ENCODE measurements at regions not wholly inside any gene's neighbourhood (a gene's known extent, or its start where the extent isn't known, plus 50 kb on each side); places are given as distances from the start of the nearest gene placed in this dataset.

DNA sequence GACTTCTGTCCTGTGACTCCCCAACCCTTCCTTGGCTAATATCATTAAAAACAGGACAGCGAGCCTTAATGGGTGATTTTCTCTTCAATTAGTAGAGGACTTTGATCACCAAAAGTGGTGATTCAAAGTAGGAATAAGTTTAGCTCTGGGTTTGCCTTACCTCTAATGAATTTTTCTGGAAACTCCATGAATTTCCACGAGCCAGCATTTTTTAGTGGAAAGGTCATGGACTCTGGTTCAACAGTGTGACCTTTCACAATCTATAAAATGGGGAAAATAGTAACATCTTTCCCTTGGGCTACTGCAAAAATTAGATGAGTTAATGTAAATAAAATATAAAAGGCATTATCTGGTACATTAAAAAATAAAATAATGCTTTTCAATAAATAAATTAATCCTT, 417.8 kb upstream of the NR2F2 start:
- Mint-ChIP-seq H3K27me3 (peaks cover 14% of the 10 kb centered on the region), H3K27ac (no peak overlapping the region), H3K4me3 (no peak overlapping the region), H3K36me3 (no peaks in the 10 kb centered on the region), H3K9me3 (no peaks in the 10 kb centered on the region), H3K4me1 (no peaks in the 10 kb centered on the region)
- no peak for DNase-seq

GRCh38 chr15:95916568-95916967, 413.9 kb upstream of the NR2F2 start:
- H3K27me3 Mint-ChIP-seq = peaks cover 8% of the 10 kb centered on the region
- H3K9me3 Mint-ChIP-seq = no peaks in the 10 kb centered on the region
- no peak for DNase-seq
- H3K36me3 Mint-ChIP-seq = no peaks in the 10 kb centered on the region
- no peaks in the 10 kb centered on the region for H3K4me1 Mint-ChIP-seq
- no peak overlapping the region for H3K4me3 Mint-ChIP-seq
- H3K27ac Mint-ChIP-seq = no peak overlapping the region

DNA sequence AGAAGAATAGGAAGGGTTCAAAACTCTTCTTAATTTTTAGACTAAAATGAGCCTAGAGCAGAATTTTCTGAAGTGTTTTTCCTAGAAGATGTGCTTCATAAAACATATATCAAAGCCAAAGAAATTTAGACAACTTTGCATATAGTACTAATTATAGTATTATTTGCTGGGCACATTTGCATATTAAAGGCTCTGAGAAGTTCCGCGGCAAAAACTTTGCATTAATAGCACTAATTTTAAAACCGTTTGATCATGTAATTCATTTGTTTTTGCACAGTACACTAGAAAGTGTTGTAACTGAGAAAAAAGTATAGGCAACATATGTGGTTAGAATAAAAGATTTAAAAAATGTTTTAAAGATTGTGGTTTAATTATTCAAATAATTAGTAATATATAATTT, 412.0 kb upstream of the NR2F2 start:
- Mint-ChIP-seq H3K4me1 (no peaks in the 10 kb centered on the region), H3K4me3 (no peak overlapping the region), H3K27ac (no peak overlapping the region), H3K9me3 (no peaks in the 10 kb centered on the region), H3K27me3 (peaks cover 8% of the 10 kb centered on the region), H3K36me3 (no peaks in the 10 kb centered on the region)
- DNase-seq = no peak

DNA sequence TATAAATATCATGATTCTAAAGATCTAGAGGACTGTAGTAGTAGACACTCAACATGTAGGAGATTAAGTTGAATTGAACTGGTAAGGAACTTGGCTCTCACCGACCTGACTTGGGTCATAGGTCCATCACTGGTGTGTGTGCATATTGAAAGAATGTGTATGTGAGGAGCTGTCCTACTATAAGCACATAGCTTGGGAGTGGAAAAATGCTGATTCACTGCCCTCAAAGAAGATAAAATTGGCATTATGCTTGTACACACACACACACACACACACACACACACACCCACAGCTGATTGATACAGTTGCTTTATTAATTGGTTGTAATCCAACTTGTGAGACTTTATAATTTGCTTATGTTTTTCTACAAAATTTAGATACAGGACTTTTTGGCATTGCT, 411.0 kb upstream of the NR2F2 start:
- Mint-ChIP-seq H3K4me3 (no peak overlapping the region), H3K9me3 (no peaks in the 10 kb centered on the region), H3K27me3 (peaks cover 8% of the 10 kb centered on the region), H3K36me3 (no peaks in the 10 kb centered on the region), H3K27ac (no peak overlapping the region), H3K4me1 (no peaks in the 10 kb centered on the region)
- DNase-seq = no peak

DNA sequence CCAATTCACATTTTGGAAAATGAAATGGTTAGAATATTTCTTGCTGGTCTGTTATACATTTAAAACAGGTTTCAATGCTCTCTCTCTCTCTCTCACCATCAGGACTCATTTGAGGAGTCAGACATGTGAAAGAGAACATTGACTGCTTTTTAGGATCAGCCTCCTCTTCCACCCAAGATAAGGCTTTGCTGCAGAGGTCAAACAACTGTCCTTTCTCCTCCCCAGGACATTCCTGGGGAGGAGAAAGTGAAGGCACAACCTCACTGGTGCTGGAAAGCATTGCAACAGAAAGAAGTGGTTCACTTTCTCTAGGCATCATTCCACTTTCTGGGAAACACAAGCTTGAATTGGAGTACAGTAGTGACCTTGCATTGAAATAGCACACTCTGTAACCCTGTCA, 409.1 kb upstream of the NR2F2 start:
- no peaks in the 10 kb centered on the region for H3K4me1 Mint-ChIP-seq
- no peaks in the 10 kb centered on the region for H3K9me3 Mint-ChIP-seq
- no peaks in the 10 kb centered on the region for H3K36me3 Mint-ChIP-seq
- DNase-seq = no peak
- peaks cover 8% of the 10 kb centered on the region for H3K27me3 Mint-ChIP-seq
- H3K4me3 Mint-ChIP-seq = no peak overlapping the region
- no peak overlapping the region for H3K27ac Mint-ChIP-seq

DNA sequence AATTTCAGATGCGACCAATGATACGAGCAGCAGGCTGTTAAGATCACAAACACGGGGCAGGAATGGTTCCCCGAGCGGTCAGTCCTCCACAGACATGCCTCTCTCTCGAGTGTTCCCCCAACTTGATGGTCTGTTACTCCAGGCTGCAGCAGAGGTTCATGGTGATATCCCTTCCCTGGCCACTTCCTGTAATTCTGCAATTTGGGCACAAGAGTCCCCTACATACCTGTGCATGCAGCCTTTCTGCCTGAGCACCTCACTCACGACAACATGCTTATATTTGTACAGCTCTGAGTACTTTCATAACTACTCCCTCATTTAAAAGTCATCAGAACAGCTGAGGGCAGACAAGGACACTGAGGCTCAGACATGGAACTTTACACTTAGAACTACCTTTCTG, 408.1 kb upstream of the NR2F2 start:
- DNase-seq = no peak
- Mint-ChIP-seq H3K9me3 (no peaks in the 10 kb centered on the region), H3K4me3 (no peak overlapping the region), H3K27me3 (peaks cover 4% of the 10 kb centered on the region), H3K4me1 (no peaks in the 10 kb centered on the region), H3K36me3 (no peaks in the 10 kb centered on the region), H3K27ac (no peak overlapping the region)

DNA sequence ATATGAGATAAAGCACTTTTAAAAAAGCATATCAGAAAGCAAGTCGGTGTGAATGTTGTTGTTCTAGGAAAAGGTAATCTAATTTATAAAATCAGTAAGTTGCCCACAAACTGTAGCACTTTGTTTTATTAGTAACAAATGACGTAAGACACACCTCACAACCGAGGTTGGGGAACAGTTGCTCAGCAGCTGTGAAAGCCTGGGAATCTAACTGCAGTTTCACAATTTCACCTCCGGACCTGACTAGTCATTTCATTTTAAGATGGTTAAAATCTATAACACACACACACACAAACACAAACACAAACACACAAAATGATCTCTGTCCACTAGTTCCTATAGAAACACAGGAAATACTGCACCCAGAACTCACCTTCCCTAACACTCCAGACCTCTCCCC, 406.7 kb upstream of the NR2F2 start:
- Mint-ChIP-seq H3K27ac (no peak overlapping the region), H3K4me3 (no peak overlapping the region), H3K9me3 (no peaks in the 10 kb centered on the region), H3K36me3 (no peaks in the 10 kb centered on the region), H3K27me3 (no peaks in the 10 kb centered on the region), H3K4me1 (no peaks in the 10 kb centered on the region)
- no peak for DNase-seq

GRCh38 chr15:95928822-95929221, 401.7 kb upstream of the NR2F2 start:
- no peak for DNase-seq
- no peak overlapping the region for H3K27ac Mint-ChIP-seq
- no peak overlapping the region for H3K4me3 Mint-ChIP-seq
- H3K9me3 Mint-ChIP-seq = no peaks in the 10 kb centered on the region
- no peaks in the 10 kb centered on the region for H3K36me3 Mint-ChIP-seq
- no peaks in the 10 kb centered on the region for H3K27me3 Mint-ChIP-seq
- peaks cover 4% of the 10 kb centered on the region for H3K4me1 Mint-ChIP-seq

DNA sequence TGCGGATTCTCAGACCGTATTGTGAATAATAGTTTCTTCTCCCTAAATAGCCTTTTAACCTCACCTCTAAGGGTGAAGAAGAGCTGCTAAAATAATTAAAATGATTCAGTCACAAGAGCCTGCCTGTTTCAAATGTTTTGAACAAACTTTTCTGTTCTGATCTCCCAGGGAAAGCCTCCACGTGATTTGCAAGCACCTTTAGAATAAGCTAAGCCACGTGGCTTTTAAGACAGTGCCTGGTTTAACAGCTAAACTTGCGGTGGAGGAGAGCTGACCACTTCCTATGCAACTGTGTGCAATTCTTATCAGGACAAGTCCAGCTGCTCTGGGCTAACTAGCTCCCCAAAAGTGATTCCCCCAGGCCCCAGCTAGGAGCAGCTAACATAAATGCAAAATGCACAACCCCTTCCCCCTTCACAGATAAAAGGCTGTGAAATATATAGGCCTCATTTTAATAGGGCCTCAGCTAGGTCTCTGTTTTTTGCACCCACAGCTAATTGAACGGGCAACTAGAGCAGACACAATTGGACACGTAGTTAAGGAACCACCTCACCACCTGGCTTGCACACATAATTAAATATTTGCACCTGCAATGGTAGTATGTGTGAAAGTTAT, 401.2 kb upstream of the NR2F2 start:
- DNase-seq = peak; percentile 1
- no peaks in the 10 kb centered on the region for H3K27me3 Mint-ChIP-seq
- peaks cover 4% of the 10 kb centered on the region for H3K4me1 Mint-ChIP-seq
- no peak overlapping the region for H3K4me3 Mint-ChIP-seq
- H3K9me3 Mint-ChIP-seq = no peaks in the 10 kb centered on the region
- H3K27ac Mint-ChIP-seq = no peak overlapping the region
- no peaks in the 10 kb centered on the region for H3K36me3 Mint-ChIP-seq

- H3K36me3 Mint-ChIP-seq = no peaks in the 10 kb centered on the region
Measured at GRCh38 chr15:95930659-95931375, 399.7 kb upstream of the NR2F2 start.

DNA sequence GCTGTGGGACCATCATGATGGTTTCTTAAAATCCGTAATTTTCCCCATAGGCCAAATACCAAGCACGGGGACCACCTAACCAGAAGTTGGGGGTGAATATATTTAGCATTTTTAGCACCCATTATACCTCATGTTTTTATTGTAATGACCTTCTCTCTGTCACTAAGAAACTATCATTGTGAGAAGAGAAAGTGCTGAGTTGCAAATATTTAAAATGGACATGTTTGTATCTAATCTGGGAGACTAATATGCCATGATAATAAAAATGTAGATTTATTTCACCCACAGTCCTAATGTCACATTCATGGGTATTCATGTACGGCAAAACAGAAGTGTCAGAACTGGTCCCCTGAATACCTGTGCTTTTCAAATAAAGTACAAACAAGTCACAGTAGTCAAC, 398.9 kb upstream of the NR2F2 start:
- H3K36me3 Mint-ChIP-seq = no peaks in the 10 kb centered on the region
- no peaks in the 10 kb centered on the region for H3K27me3 Mint-ChIP-seq
- no peaks in the 10 kb centered on the region for H3K9me3 Mint-ChIP-seq
- no peak overlapping the region for H3K27ac Mint-ChIP-seq
- no peak for DNase-seq
- H3K4me1 Mint-ChIP-seq = peaks cover 4% of the 10 kb centered on the region
- no peak overlapping the region for H3K4me3 Mint-ChIP-seq

More at GRCh38 chr15:95930659-95931375, 399.7 kb upstream of the NR2F2 start:
- Mint-ChIP-seq H3K4me1 (peaks cover 4% of the 10 kb centered on the region), H3K27ac (no peak overlapping the region), H3K27me3 (no peaks in the 10 kb centered on the region), H3K4me3 (no peak overlapping the region), H3K9me3 (no peaks in the 10 kb centered on the region)
- no peak for DNase-seq

DNA sequence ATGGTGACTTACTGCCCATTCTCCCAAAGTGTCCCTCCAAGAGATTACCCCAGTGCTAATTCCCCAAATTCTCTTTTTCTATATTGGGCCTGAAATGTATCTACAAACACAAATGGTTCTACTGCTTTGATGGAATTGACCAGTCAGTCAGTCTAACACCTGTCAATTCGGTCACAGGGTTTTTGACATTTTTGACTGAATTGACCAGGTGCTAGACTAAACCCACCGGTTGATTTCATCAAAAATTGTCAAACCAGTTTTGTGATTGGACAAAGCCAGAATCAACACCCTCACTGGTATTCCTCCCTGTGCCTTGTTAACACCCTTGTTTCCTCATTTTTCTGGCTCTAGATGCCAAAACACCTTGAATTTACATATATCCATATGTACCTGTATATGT, 398.4 kb upstream of the NR2F2 start:
- peaks cover 4% of the 10 kb centered on the region for H3K4me1 Mint-ChIP-seq
- DNase-seq = no peak
- H3K27ac Mint-ChIP-seq = no peak overlapping the region
- H3K27me3 Mint-ChIP-seq = no peaks in the 10 kb centered on the region
- no peak overlapping the region for H3K4me3 Mint-ChIP-seq
- H3K36me3 Mint-ChIP-seq = no peaks in the 10 kb centered on the region
- H3K9me3 Mint-ChIP-seq = no peaks in the 10 kb centered on the region

GRCh38 chr15:95932676-95933075, 397.8 kb upstream of the NR2F2 start:
- H3K4me1 Mint-ChIP-seq = peaks cover 4% of the 10 kb centered on the region
- H3K9me3 Mint-ChIP-seq = no peaks in the 10 kb centered on the region
- no peak for DNase-seq
- H3K36me3 Mint-ChIP-seq = no peaks in the 10 kb centered on the region
- no peak overlapping the region for H3K27ac Mint-ChIP-seq
- no peak overlapping the region for H3K4me3 Mint-ChIP-seq
- H3K27me3 Mint-ChIP-seq = no peaks in the 10 kb centered on the region

DNA sequence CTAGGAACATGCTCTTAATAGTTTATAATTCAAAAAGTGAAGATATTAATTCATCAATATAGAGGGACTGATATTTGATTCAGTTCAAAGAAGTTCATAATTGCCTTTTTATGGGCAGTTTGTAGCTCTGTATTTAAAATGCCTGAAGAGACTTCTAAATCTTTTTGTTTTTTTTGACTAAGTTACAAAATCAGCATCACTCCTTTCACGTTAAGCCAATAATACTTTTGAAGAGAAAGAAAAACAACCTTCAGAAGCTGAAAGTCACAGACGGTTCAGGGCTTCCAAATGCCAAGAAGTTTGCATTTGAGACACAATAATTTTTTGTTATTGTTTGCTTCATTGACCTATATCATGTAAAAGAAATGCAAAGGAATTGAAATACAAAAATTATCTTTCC, 394.6 kb upstream of the NR2F2 start:
- no peak overlapping the region for H3K4me3 Mint-ChIP-seq
- no peak overlapping the region for H3K27ac Mint-ChIP-seq
- DNase-seq = no peak
- no peaks in the 10 kb centered on the region for H3K9me3 Mint-ChIP-seq
- no peaks in the 10 kb centered on the region for H3K27me3 Mint-ChIP-seq
- H3K4me1 Mint-ChIP-seq = no peaks in the 10 kb centered on the region
- no peaks in the 10 kb centered on the region for H3K36me3 Mint-ChIP-seq

DNA sequence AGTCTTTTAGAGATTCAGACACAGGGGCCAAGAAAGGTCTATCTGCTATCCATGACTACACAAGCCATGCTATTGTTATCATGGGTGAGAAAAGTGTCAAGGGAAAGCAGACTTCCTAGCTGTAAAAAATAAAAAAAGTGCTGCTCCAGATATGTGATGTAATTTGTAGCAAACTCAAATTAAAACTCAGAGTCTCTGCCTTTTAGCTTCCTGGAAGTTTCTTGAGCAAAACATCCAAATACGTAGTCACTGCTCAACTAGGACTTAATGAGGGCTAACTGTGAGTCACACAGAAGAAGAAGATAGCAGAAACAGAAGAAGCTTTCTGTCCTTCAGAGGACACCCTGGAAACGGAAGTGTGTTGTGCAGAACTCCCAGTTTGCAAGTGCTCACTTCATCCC, 393.4 kb upstream of the NR2F2 start:
- Mint-ChIP-seq H3K27me3 (no peaks in the 10 kb centered on the region), H3K4me1 (no peaks in the 10 kb centered on the region), H3K36me3 (no peaks in the 10 kb centered on the region), H3K9me3 (no peaks in the 10 kb centered on the region), H3K27ac (no peak overlapping the region), H3K4me3 (no peak overlapping the region)
- DNase-seq = no peak

DNA sequence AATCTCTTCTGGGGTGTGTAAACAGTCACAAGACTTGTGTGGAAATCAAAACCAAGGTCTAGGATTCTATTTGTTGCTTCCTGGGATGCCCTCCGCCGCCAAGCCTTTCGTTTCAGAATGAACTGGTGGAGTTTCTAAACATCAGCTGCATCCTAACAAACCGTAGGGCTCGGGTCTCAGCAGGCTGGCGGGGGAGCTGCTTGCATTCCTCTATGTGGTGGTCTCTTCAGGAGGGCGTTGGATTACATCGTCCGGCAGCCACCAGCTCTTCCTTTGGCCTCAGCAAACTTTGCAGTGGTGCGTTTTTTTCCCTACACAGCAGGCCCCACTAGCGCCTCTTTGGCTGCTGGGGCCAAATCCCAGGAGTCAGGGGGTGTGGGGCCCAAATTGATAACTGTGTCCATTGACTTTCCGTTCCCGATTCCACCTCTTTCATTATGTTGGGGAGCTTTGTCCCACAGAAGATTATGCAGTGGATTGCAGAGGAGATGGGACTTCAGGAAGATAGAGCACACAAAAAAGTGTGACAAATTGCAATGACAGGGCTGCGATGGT, 390.0 kb upstream of the NR2F2 start:
- H3K9me3 Mint-ChIP-seq = no peaks in the 10 kb centered on the region
- no peak for DNase-seq
- no peaks in the 10 kb centered on the region for H3K27me3 Mint-ChIP-seq
- H3K4me1 Mint-ChIP-seq = no peaks in the 10 kb centered on the region
- H3K27ac Mint-ChIP-seq = no peak overlapping the region
- no peak overlapping the region for H3K4me3 Mint-ChIP-seq
- H3K36me3 Mint-ChIP-seq = no peaks in the 10 kb centered on the region
